Tibial nerve (tissue), 4 donors: ENCODE measurements at regions not wholly inside any gene's neighbourhood (a gene's known extent, or its start where the extent isn't known, plus 50 kb on each side); places are given as distances from the start of the nearest gene placed in this dataset.

Experiments
- DNase-seq, 2 donors: peaks; one replicate each; pipeline ENCODE4 v3.0.0-alpha.2; 2019; ENCODE audit warnings: low spot score in 2 of 2
- H3K27ac ChIP-seq, 4 donors: fragments of 200-600 bp; sonication (generic) in 3 of 4; one replicate each; pipeline ENCODE4 v1.5.1; 2017 to 2019; ENCODE audit warnings: mild to moderate bottlenecking in 1 of 4
- H3K27me3 ChIP-seq, 2 donors: fragments of 200-600 bp; sonication (generic) in 1 of 2; one replicate each; pipeline versions ENCODE4 v1.5.1 to v1.6.0; 2017 to 2019
- H3K36me3 ChIP-seq, 3 donors: fragments of 200-600 bp; sonication (generic); one replicate each; pipeline ENCODE4 v1.5.1; 2018 to 2019
- H3K4me1 ChIP-seq, 4 donors: fragments of 200-600 bp; sonication (generic) in 3 of 4; one replicate each; pipeline ENCODE4 v1.5.1; 2017 to 2019
- H3K4me3 ChIP-seq, 4 donors: fragments of 200-600 bp; sonication (generic) in 3 of 4; one replicate each; pipeline ENCODE4 v1.5.1; 2017 to 2019; ENCODE audit warnings: mild to moderate bottlenecking in 1 of 4, moderate library complexity in 1 of 4
- H3K9me3 ChIP-seq, 4 donors: fragments of 200-600 bp; sonication (generic) in 3 of 4; one replicate each; pipeline ENCODE4 v1.5.1; 2017 to 2019
- EP300 ChIP-seq, 2 donors: sonication (generic); formaldehyde crosslinking; IDR thresholded peaks; one replicate each; pipeline ENCODE4 v1.6.1; 2017; ENCODE audit warnings: antibody characterized with exemption in 2 of 2, mild to moderate bottlenecking in 1 of 2
- POLR2A ChIP-seq, 2 donors: fragments of 450-650 bp; IDR thresholded peaks; one replicate each; pipeline ENCODE4 v1.6.1; 2017; ENCODE audit warnings: antibody characterized with exemption in 2 of 2, mild to moderate bottlenecking in 2 of 2, moderate library complexity in 2 of 2
- WGBS, 2 donors: methylation state at CpG; one replicate each; pipeline ENCODE4 v1.1.5; 2018; 5-methylcytosine and 5-hydroxymethylcytosine counted together
- TF ChIP-seq, protein P1 (sequence below), 5 experiments: fragments of 200-600 bp in 3 of 5; fragments of 450-650 bp in 2 of 5; sonication (generic) in 3 of 5; IDR thresholded peaks; one replicate each; pipeline ENCODE4 v1.5.1; 2016 to 2019; ENCODE audit warnings: antibody characterized with exemption in 5 of 5, mild to moderate bottlenecking in 3 of 5, moderate library complexity in 2 of 5

DNA sequence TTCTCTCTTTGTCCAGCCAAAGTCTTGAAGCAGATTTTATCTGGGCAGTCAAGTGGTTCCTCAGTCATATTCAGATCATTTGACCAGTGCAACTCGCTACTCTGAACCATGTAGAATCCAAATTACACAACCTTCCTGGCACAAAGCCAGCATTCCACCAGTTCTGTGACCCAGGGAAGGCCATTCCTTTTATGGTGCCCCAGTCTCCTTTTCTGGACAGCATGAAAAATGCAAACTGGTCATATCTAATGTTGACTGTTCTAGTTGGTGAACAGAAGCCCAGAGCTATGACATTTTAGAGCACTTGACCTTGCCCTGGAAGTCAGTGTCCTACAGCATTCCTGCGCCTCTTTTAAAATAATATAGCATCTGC lies 364.6 kb downstream of the BRINP1 start:
- Histone ChIP-seq H3K27me3 (no peaks in the 10 kb centered on the region), H3K4me1 (peaks cover 0 to 8% (median 0%) of the 10 kb centered on the region in 4 donors), H3K27ac (peak overlapping the region in 2 of 4 donors; percentile 45 to 59), H3K4me3 (no peak overlapping the region), H3K36me3 (no peaks in the 10 kb centered on the region), H3K9me3 (no peaks in the 10 kb centered on the region)
- TF ChIP-seq EP300 (IDR thresholded peaks at IDR 0.05), result peak in 1 of 2 donors; percentile 80
- TF ChIP-seq POLR2A (IDR thresholded peaks at IDR 0.05), result no peak
- 33 to 34% methylated on average over 2 of the region's 2 CpGs for WGBS, 2 donors
- DNase-seq, result peak; percentile 56 to 92

DNA sequence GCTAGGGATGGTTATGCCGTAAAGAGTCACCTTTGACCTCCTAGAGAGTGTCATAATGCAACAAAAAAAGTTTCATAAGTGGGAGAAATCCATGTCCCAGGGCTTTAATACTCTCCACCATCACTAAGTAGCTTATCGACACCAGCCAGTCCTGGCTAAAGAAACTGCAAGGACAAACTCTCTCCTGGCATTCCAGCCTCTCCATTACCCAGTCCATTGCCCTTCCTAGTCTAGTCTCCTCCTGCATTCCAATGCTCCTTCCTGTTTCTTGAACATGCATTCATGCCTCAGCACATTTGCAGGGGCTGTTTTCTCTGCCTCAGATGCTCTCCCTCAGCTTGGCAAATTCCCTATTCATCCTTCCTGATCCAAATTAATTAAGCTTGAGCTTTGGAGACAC lies 364.1 kb downstream of the BRINP1 start:
- H3K4me3 ChIP-seq, result no peak overlapping the region
- peak overlapping the region in 3 of 4 donors; percentile 19 to 45 (median 20) for H3K27ac ChIP-seq
- WGBS, 2 donors, result 64 to 69% methylated on average over 2 of the region's 2 CpGs
- H3K9me3 ChIP-seq, result no peaks in the 10 kb centered on the region
- TF ChIP-seq, protein P1, sequence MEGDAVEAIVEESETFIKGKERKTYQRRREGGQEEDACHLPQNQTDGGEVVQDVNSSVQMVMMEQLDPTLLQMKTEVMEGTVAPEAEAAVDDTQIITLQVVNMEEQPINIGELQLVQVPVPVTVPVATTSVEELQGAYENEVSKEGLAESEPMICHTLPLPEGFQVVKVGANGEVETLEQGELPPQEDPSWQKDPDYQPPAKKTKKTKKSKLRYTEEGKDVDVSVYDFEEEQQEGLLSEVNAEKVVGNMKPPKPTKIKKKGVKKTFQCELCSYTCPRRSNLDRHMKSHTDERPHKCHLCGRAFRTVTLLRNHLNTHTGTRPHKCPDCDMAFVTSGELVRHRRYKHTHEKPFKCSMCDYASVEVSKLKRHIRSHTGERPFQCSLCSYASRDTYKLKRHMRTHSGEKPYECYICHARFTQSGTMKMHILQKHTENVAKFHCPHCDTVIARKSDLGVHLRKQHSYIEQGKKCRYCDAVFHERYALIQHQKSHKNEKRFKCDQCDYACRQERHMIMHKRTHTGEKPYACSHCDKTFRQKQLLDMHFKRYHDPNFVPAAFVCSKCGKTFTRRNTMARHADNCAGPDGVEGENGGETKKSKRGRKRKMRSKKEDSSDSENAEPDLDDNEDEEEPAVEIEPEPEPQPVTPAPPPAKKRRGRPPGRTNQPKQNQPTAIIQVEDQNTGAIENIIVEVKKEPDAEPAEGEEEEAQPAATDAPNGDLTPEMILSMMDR (IDR thresholded peaks at IDR 0.05), result no peak
- TF ChIP-seq POLR2A (IDR thresholded peaks at IDR 0.05) (no peak), EP300 (IDR thresholded peaks at IDR 0.05) (no peak)
- DNase-seq, result no peak
- no peaks in the 10 kb centered on the region for H3K27me3 ChIP-seq
- H3K4me1 ChIP-seq, result peaks cover 0 to 8% (median 0%) of the 10 kb centered on the region in 4 donors
- no peaks in the 10 kb centered on the region for H3K36me3 ChIP-seq

DNA sequence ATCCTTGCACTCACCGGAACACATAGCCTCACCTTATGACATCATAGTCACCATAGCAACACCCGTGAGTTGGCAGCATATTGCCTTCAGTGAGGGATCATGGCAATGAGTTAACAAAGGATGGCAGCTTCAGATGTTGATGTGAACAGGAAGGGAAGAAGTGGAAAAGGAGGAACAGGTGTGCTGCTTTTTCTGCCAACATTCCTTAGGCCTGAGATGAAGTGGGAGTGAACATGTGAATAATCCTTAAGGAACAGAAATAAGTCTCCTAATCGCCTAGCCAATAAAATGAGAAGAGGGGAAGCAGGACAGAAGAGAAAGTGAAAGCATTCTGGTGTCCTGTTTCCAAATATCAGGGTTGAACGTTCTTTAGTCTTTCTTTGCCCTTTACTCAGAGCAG lies 360.0 kb downstream of the BRINP1 start:
- no peak for DNase-seq
- no peaks in the 10 kb centered on the region for H3K9me3 ChIP-seq
- H3K36me3 ChIP-seq, result no peaks in the 10 kb centered on the region
- WGBS, 2 donors, result 45% methylated on average over 4 of the region's 4 CpGs
- no peak overlapping the region for H3K27ac ChIP-seq
- no peak for TF ChIP-seq POLR2A (IDR thresholded peaks at IDR 0.05)
- TF ChIP-seq, protein P1 (IDR thresholded peaks at IDR 0.05), result no peak
- TF ChIP-seq EP300 (IDR thresholded peaks at IDR 0.05), result no peak
- peaks cover 0 to 8% (median 0%) of the 10 kb centered on the region in 4 donors for H3K4me1 ChIP-seq
- no peaks in the 10 kb centered on the region for H3K27me3 ChIP-seq
- H3K4me3 ChIP-seq, result no peak overlapping the region

DNA sequence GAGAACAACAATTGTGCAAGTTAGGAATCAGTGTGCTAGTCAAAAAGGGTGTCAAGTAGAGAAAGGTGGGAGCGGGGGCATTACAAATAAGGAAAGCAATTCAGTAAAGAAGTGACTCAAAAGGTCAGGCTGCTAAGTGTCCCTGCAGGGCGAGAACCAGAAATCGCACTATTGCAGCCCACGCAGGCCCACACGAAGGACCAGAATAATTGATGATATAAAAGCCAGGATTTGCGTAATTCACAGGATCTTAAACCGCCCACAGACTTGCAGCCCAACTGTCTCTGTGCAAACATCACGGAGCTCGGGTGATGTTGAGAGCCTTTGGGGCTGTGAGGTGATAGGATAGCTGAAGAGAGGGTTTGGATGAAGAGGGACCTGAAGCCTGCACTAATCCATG lies 349.0 kb downstream of the BRINP1 start:
- TF ChIP-seq EP300 (IDR thresholded peaks at IDR 0.05) (no peak), POLR2A (IDR thresholded peaks at IDR 0.05) (no peak)
- TF ChIP-seq, protein P1 (IDR thresholded peaks at IDR 0.05), result no peak
- DNase-seq, result peak in 1 of 2 donors; percentile 25
- Histone ChIP-seq H3K27me3 (no peaks in the 10 kb centered on the region), H3K4me1 (peaks cover 0 to 9% (median 0%) of the 10 kb centered on the region in 4 donors), H3K4me3 (no peak overlapping the region), H3K36me3 (no peaks in the 10 kb centered on the region), H3K9me3 (no peaks in the 10 kb centered on the region), H3K27ac (no peak overlapping the region)
- WGBS, 2 donors, result 21 to 31% methylated on average over 9 of the region's 9 CpGs

DNA sequence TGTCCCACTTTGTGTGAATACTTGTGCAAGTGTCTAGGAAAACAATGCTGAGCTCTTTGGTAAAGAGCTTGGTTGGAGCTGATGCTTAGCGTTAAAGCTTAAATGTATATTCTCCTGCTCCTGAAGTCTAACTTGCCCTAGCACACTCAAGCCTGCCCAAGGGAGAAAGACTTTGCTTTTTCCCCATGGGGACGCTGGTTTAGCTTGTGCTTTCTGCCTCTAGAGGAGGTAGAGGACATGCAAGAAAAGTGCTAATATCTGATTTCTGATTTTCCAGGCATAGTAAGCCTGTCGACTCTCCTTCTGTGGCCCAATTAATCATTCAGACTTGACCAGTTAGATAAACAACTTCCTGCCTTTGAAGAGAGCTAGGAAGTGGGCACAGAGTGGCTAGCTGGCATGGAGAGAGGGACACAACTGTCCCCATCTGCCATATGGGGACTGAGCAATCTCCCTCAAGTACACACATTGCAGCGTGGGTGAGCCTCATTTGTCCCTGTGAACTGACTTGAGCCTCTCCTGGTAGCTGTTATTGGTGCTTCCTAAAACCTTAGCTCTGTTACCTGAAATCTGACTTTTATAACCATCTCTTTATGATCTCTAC lies 348.4 kb downstream of the BRINP1 start:
- no peaks in the 10 kb centered on the region for H3K36me3 ChIP-seq
- H3K27me3 ChIP-seq, result no peaks in the 10 kb centered on the region
- TF ChIP-seq, protein P1 (IDR thresholded peaks at IDR 0.05), result no peak
- no peak for TF ChIP-seq POLR2A (IDR thresholded peaks at IDR 0.05)
- no peak for TF ChIP-seq EP300 (IDR thresholded peaks at IDR 0.05)
- no peak overlapping the region for H3K4me3 ChIP-seq
- H3K27ac ChIP-seq, result no peak overlapping the region
- DNase-seq, result no peak
- no peaks in the 10 kb centered on the region for H3K9me3 ChIP-seq
- 51 to 64% methylated on average over 4 of the region's 4 CpGs for WGBS, 2 donors
- H3K4me1 ChIP-seq, result peaks cover 0 to 12% (median 0%) of the 10 kb centered on the region in 4 donors
